GM18505 (cell line): ENCODE measurements at regions not wholly inside any gene's neighbourhood (a gene's known extent, or its start where the extent isn't known, plus 50 kb on each side); places are given as distances from the start of the nearest gene placed in this dataset.

Experiments used
- ATAC-seq: cut with Tn5 transposase; IDR thresholded peaks from one replicate; pipeline ENCODE4 v1.9.1; 2021; ENCODE audit not compliant: unreplicated experiment
- POLR2A ChIP-seq: IDR thresholded peaks from 4 replicates; pipeline ENCODE4 v1.6.1; 2011; ENCODE audit warnings: borderline replicate concordance; ENCODE audit not compliant: insufficient read depth, insufficient read length; ENCODE audit errors: extremely low read depth

GRCh38 chr2:219887870-219888269 is 260.4 kb downstream of the SLC4A3 start:
- no peak for ATAC-seq
- no peak for TF ChIP-seq POLR2A

GRCh38 chr2:219893541-219893940 is 266.1 kb downstream of the SLC4A3 start:
- ATAC-seq: no peak
- no peak for TF ChIP-seq POLR2A

GRCh38 chr2:219897456-219897855 is 270.0 kb downstream of the SLC4A3 start:
- no peak for ATAC-seq
- no peak for TF ChIP-seq POLR2A

- TF ChIP-seq POLR2A: no peak
- ATAC-seq: no peak
Measured at GRCh38 chr2:219901155-219901554, 273.7 kb downstream of the SLC4A3 start.

- no peak for TF ChIP-seq POLR2A
- ATAC-seq: no peak
Measured at GRCh38 chr2:219902891-219903552, 275.6 kb downstream of the SLC4A3 start.

GRCh38 chr2:219905640-219906039 is 278.2 kb downstream of the SLC4A3 start:
- TF ChIP-seq POLR2A: no peak
- ATAC-seq: no peak

GRCh38 chr2:219906114-219907010 is 278.9 kb downstream of the SLC4A3 start:
- ATAC-seq: no peak
- TF ChIP-seq POLR2A: no peak

GRCh38 chr2:219907011-219907365 is 279.6 kb downstream of the SLC4A3 start:
- no peak for ATAC-seq
- TF ChIP-seq POLR2A: no peak

GRCh38 chr2:219908538-219908937 is 281.1 kb downstream of the SLC4A3 start:
- ATAC-seq: no peak
- TF ChIP-seq POLR2A: no peak

- no peak for ATAC-seq
- no peak for TF ChIP-seq POLR2A
Measured at GRCh38 chr2:219911541-219911940, 284.1 kb downstream of the SLC4A3 start.

GRCh38 chr2:219912491-219912921 is 285.1 kb downstream of the SLC4A3 start:
- no peak for ATAC-seq
- no peak for TF ChIP-seq POLR2A

- no peak for TF ChIP-seq POLR2A
- ATAC-seq: no peak
Measured at GRCh38 chr2:219914577-219914976, 287.1 kb downstream of the SLC4A3 start.

GRCh38 chr2:219916281-219916680 is 288.9 kb downstream of the SLC4A3 start:
- no peak for ATAC-seq
- TF ChIP-seq POLR2A: no peak
